Kidney (tissue), 13 donors: ENCODE measurements at regions not wholly inside any gene's neighbourhood (a gene's known extent, or its start where the extent isn't known, plus 50 kb on each side); places are given as distances from the start of the nearest gene placed in this dataset.
A peak's percentile ranks its signal among the peaks of the same experiment; 100 is the strongest.
"Not testable (repeated sequence)": the region's sequence is repeated elsewhere in the genome, so short reads cannot be mapped to it uniquely, and the experiment has no call there.

Source experiments
- DNase-seq, 5 donors: peaks; one replicate each; pipeline ENCODE4 v3.0.0-alpha.2; 2013 to 2020
- FAIRE-seq: peaks from 2 replicates; lab custom pipeline; 2012; peaks lifted over from hg19 to GRCh38; lab: Jason Lieb, UNC
- H3K27ac ChIP-seq, 2 donors: one replicate each; pipeline ENCODE4 v1.7.0; 2013; ENCODE audit warnings: low read depth in 2 of 2, low read length in 2 of 2, inconsistent platforms in 1 of 2
- H3K27me3 ChIP-seq: one replicate; pipeline ENCODE4 v1.7.1; 2013; ENCODE audit warnings: low read length, inconsistent platforms; ENCODE audit not compliant: control insufficient read depth, insufficient read depth
- H3K36me3 ChIP-seq, 3 donors: one replicate each; pipeline versions ENCODE4 v1.7.0 to v1.7.1; 2013; ENCODE audit warnings: low read length in 3 of 3, control low read depth in 1 of 3, inconsistent platforms in 1 of 3; ENCODE audit not compliant: insufficient read depth in 3 of 3, control insufficient read depth in 2 of 3
- H3K4me1 ChIP-seq, 3 donors: one replicate each; pipeline versions ENCODE4 v1.7.0 to v1.7.1; 2013; ENCODE audit warnings: low read length in 3 of 3, inconsistent platforms in 1 of 3, low read depth in 1 of 3; ENCODE audit not compliant: control insufficient read depth in 2 of 3, insufficient read depth in 2 of 3
- H3K4me3 ChIP-seq, 3 donors: one replicate each; pipeline versions ENCODE4 v1.7.0 to v1.8.1; 2013; ENCODE audit warnings: low read length in 3 of 3, control low read depth in 1 of 3, inconsistent platforms in 1 of 3
- H3K9ac ChIP-seq, 3 donors: one replicate each; pipeline versions ENCODE4 v1.7.0 to v1.7.1; 2013; ENCODE audit warnings: low read length in 3 of 3, control low read depth in 1 of 3, inconsistent platforms in 1 of 3
- H3K9me3 ChIP-seq, 3 donors: one replicate each; pipeline versions ENCODE4 v1.7.0 to v1.7.1; 2013; ENCODE audit warnings: low read length in 3 of 3, control low read depth in 1 of 3, inconsistent platforms in 1 of 3; ENCODE audit not compliant: control insufficient read depth in 2 of 3, insufficient read depth in 1 of 3
- CTCF ChIP-seq: IDR thresholded peaks from 3 replicates; pipeline ENCODE4 v1.5.1; 2012; ENCODE audit warnings: mild to moderate bottlenecking, moderate library complexity, borderline replicate concordance; ENCODE audit not compliant: insufficient read depth; ENCODE audit errors: extremely low read depth
- intact Hi-C: fragments of 100-400 bp; cut with DNase I; formaldehyde crosslinking; loops from one replicate; pipeline ENCODE4 v1.11.1; 2022
- donor health status: control.
- donor health status: control.
- donor health status: control.
- donor health status: control.
- donor health status: control.
- donor health status: DM: yes; HTN: yes; CAD: no.
- donor health status: Normal renal cell carcinoma (clear cell type).

GRCh38 chr17:6930749-6931148, 65.1 kb upstream of the ALOX12 start:
- no peak for TF ChIP-seq CTCF
- Histone ChIP-seq H3K4me3 (no peak overlapping the region), H3K27me3 (no peaks in the 10 kb centered on the region), H3K9ac (no peak overlapping the region), H3K27ac (no peak overlapping the region), H3K36me3 (no peaks in the 10 kb centered on the region), H3K9me3 (no peaks in the 10 kb centered on the region), H3K4me1 (no peaks in the 10 kb centered on the region)
- intact Hi-C loops, result no loop called here
- FAIRE-seq (no peak), DNase-seq (no peak)

DNA sequence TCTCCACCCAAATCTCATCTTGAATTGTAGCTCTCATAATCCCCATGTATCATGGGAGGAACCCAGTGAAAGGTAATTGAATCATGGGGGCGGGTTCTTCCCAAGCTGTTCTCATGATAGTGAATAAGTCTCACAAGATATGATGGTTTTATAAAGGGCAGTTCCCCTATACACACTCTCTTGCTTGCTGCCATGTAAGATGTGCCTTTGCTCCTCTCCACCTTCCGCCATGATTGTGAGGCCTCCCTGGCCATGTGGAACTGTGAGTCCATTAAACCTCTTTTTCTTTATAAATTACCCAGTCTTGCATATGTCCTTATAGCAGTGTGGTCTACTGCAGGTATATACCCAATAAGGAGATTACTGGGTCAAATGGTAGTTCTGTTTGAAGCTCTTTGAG, 61.3 kb upstream of the ALOX12 start:
- DNase-seq, intact Hi-C loops, H3K27me3 ChIP-seq, H3K36me3 ChIP-seq, H3K9ac ChIP-seq, FAIRE-seq, H3K27ac ChIP-seq, H3K9me3 ChIP-seq, H3K4me3 ChIP-seq, H3K4me1 ChIP-seq: not testable (repeated sequence)

DNA sequence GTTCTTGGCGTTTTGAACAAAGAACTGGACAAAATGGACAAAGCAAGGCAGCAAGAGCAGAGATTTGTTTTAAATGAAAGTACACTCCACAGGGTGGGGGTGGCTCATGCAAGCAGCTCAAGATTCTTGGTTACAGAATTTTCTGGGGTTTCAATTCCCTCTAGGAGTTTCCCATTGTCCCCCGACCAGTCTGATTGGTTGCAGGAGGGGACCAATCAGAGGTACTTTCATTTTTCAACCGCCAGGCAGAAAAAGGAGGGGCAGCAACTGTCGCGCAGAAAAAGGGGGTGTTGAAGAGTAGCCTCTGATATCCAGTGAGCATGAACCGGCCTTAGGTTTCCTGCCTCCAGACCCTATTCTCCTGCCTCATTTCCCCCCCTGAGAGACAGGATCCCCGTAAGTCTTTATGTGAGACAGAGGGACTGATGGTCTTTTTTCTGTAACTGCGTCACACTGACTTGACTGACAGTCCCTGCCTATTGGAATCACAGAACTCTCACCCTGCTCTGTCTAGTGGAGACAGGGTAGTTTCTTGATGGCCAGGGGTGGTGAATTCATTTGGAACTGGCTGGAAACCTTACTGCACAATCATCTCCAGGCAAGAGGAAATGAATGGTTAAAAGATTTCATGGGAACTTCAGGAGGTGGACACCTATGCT, 59.4 kb upstream of the ALOX12 start:
- no peaks in the 10 kb centered on the region for H3K9me3 ChIP-seq
- FAIRE-seq (no peak), DNase-seq (peak in 1 of 5 donors; percentile 6)
- H3K27ac ChIP-seq, result no peak overlapping the region
- H3K27me3 ChIP-seq, result no peaks in the 10 kb centered on the region
- intact Hi-C loops, result no loop called here
- no peaks in the 10 kb centered on the region for H3K36me3 ChIP-seq
- TF ChIP-seq CTCF, result no peak
- H3K4me1 ChIP-seq, result no peaks in the 10 kb centered on the region
- no peak overlapping the region for H3K9ac ChIP-seq
- peak overlapping the region; percentile 31 to 57 (median 46) for H3K4me3 ChIP-seq

GRCh38 chr17:6938637-6939036, 57.2 kb upstream of the ALOX12 start:
- DNase-seq (no peak), FAIRE-seq (no peak)
- intact Hi-C loops, result no loop called here
- Histone ChIP-seq H3K36me3 (no peaks in the 10 kb centered on the region), H3K27me3 (no peaks in the 10 kb centered on the region), H3K4me1 (no peaks in the 10 kb centered on the region), H3K9ac (no peak overlapping the region), H3K9me3 (no peaks in the 10 kb centered on the region), H3K4me3 (no peak overlapping the region), H3K27ac (no peak overlapping the region)
- TF ChIP-seq CTCF, result no peak
